ENCODE measurements at regions not wholly inside any gene's neighbourhood (a gene's known extent, or its start where the extent isn't known, plus 50 kb on each side); places are given as distances from the start of the nearest gene placed in this dataset.

GRCh38 chr13:73693215-73693614 is 441.0 kb downstream of the KLF12 start:
- no peak for DNase-seq

- no peak for DNase-seq
Measured at GRCh38 chr13:73691891-73692290, 442.3 kb downstream of the KLF12 start.

DNA sequence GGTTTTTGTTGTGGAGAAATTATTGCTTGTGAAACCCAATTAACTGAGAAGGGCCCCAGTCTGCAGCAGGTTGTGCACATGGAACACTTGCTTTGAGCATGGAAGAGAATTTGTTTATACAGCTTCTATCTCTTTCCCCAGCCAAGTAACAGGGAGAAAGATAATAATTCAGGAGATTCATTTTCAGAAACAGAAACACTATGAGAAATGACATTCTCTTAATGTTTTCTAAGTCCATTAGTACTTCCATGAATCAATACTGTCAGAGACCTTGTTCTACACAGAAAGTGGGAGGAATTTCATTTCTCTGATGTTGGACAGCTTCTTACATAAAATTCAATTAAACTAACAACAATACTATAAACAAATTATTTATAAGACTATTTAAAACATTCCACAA is 446.3 kb downstream of the KLF12 start:
- DNase-seq, result no peak

DNA sequence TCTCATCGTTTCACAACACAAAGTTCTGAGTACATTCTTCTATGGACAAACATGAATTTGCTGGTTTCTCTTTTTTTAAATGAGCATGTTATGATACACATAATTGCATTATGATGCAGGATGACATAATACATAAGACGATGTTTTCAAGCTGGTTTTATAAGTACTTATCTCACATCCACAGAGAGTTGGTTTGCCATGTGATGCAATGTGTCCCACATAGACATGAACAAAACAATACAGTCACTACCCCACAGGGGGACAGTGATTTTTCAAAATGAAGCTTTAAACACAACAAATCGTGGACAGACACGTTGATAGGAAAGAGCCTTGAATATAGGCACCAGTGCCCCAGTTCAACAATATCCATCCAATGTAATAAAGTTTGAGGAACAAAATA is 447.1 kb downstream of the KLF12 start:
- no peak for DNase-seq

DNA sequence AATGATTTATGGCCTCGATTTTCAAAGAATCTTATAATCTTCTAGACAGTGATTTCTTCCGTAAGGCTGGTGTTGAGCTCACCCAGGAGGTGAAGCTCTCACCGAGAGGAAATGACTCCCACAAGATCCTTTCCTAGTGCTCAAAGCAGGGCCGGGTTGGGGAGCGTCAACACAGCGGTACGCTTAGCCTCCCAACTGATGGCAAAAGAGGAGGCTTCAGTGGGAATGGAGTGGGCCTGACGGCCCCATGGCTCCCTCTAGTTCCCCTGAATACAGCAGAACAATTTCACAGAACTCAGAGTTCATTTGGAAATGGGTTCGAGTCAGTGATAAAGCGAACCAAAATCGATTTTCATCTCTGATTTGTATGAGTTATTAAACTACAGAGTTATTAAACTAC is 449.5 kb downstream of the KLF12 start:
- DNase-seq, result no peak

DNA sequence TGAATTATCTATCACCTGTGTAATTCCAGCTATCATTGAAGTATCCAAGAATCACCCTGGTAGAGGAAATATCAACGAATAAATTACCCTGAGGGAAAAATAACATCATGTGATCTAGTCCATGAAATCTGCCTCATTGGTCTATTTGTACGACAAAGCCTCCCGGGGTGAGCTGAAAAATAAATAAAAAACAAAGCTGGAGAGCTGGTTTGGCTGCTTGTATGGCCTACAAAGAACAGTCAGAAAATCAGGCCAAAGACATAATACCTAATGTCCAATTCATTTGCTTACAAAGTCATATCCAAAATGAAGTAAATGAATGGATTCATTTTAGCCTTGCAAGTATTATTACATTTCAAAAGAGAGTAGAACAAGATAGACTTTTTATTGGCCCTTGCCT is 449.9 kb downstream of the KLF12 start:
- DNase-seq, result no peak

DNA sequence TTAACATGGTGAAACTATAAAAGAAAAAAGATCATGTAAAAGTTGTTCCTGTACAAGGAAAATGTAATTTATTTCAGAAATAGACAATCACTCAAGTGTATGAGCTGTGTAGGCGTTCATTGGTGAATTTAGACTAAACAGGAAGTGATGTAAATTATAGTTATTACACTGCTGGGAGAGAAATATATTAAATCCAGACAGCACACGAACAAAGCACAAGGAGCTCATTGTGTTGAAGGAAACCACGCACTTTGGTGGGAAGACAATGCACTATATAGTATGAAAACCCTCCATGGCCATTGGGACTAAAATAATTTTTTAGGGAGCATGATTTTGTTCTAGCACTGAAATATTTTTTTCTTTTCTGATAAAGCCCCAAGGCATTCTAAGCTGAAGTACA is 450.5 kb downstream of the KLF12 start:
- DNase-seq, result no peak

DNA sequence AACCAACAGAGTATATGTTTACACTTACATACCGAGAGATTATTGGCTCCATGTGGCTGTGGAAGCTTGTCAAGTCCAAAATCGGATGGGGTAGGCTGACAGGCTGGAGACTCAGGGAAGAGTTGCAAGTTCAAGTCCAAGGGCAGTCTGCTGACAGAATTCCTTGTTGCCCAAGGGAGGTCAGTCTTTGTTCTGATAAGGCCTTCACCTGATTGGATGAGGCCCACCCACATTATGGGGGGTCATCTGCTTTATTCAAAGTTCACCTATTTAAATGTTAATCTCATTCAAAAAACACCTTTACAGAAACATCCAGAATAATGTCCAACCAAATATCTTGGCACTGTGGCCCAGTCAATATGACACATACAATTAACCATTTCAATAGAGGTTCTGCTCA is 452.4 kb downstream of the KLF12 start:
- no peak for DNase-seq

GRCh38 chr13:73681015-73681414 is 453.2 kb downstream of the KLF12 start:
- DNase-seq, result no peak

GRCh38 chr13:73677048-73677601 is 457.1 kb downstream of the KLF12 start:
- no peak for DNase-seq

DNA sequence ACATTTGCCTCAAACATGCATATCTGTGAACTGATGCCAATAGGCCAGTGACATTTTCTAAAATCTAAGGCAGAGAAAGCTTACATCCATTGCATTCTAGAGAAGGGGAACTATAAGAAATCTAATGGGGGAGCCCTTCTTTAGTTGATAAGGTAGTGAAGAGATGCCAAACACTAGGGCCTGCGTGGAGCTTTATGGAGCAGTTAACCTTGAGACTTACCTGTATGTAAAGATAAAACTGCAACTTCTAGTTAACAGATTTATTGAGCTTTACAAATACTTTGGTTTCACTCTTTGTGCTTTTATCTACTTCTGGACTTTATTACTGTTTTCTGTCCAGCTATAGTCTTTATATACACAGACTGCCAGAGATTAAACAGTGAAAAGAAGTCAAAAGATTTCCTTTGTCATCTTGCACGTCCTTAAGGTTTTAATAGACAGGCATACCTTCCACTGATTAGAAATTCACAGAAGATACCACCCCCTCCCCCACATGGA is 457.6 kb downstream of the KLF12 start:
- no peak for DNase-seq

DNA sequence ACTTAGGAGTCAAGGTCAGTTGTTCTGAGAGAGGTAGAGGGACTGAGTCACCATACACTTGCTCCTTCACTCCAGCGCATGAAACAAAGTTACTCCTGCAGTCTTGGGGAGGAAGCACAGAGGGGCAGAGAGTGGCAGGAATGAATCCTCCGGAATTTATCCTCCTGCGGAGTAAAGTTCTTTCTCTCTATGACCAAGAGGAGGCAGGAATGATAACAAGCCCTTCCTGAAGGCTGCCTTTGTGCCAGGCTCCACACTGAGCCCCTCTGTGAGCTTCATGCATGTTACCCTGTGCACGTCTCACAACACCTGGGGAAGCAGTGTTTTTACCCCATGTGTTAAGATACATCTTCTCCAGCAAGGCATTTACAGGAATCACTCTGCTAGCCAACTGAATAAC is 458.4 kb downstream of the KLF12 start:
- DNase-seq, result no peak

GRCh38 chr13:73674570-73674969 is 459.6 kb downstream of the KLF12 start:
- no peak for DNase-seq

DNA sequence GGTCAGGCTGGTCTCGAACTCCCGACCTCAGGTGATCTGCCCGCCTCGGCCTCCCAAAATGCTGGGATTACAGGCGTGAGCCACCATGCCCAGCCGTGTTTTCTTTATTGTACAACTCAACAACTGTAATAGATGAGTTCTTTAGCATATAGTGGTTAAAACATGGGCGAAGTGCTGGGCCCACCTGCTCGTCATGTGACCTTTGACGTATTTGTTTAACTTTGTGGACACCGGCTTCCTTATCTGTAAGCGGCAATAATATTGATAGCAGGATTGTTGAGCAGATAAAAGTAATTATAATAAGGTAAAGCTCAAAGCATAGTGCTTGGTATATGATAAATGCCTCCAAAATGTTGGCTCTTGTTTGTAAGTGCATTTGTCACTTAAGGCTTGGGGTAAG is 460.3 kb downstream of the KLF12 start:
- DNase-seq, result no peak

DNA sequence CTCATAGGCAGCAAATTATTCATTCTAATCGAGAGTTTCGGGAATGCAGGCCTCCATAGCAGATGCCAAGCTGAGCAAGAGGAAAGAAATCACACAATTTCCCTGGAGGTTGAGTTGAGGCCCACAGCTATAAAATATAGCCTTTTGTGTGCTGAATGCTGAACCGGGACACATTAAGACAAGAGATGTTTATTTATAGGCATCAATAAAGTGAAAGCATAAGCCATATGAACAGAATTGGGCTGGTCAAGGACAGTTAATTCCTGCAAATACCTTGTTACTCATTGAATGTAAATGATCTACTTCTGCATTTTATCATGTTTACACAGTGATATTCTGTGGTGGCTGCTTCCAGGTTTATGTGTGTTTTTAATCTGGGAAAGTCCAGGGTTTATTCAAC is 461.7 kb downstream of the KLF12 start:
- DNase-seq, result no peak

- DNase-seq, result no peak
Measured at GRCh38 chr13:73671732-73672131, 462.5 kb downstream of the KLF12 start.

GRCh38 chr13:73671011-73671410 is 463.2 kb downstream of the KLF12 start:
- no peak for DNase-seq

DNA sequence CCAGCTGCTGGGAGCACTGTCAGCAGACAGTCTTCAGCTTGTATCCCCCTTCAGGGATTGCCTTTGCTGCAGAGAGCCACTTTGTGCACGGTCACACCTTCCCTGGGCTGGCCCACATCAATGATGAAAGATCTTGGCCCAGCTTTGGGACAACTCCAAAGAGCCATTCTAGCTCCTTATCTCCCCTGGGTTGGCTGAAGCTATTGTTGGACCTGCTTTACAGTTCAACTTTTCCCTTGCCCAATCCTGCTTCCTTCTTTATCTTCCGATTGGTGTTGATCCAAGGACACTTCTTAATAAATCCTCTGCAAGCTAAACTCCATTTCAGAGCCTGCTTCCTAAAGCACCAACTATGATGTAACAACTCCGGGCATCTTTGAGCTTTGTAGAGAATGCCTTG is 466.4 kb downstream of the KLF12 start:
- DNase-seq, result no peak

GRCh38 chr13:73665261-73665660 is 468.9 kb downstream of the KLF12 start:
- no peak for DNase-seq

GRCh38 chr13:73664851-73665250 is 469.4 kb downstream of the KLF12 start:
- DNase-seq, result no peak

DNA sequence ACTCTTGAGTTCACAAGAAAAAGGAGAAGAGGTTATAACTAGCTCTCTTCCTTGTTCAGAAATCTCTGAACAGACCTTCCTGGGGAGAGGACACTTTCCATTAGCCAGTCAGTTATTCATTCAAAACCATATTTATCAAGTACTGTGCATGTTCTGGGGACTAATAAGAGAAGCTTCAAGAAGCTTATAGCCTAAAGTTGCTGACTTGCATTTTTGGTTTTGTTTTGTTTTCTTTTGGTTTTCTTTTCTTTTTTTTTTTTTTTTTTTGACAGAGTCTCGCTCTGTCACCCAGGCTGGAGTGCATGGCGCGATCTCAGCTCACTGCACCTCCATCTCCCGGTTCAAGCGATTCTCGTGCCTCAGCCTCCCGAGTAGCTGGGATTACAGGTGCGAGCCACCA is 471.4 kb downstream of the KLF12 start:
- no peak for DNase-seq

DNA sequence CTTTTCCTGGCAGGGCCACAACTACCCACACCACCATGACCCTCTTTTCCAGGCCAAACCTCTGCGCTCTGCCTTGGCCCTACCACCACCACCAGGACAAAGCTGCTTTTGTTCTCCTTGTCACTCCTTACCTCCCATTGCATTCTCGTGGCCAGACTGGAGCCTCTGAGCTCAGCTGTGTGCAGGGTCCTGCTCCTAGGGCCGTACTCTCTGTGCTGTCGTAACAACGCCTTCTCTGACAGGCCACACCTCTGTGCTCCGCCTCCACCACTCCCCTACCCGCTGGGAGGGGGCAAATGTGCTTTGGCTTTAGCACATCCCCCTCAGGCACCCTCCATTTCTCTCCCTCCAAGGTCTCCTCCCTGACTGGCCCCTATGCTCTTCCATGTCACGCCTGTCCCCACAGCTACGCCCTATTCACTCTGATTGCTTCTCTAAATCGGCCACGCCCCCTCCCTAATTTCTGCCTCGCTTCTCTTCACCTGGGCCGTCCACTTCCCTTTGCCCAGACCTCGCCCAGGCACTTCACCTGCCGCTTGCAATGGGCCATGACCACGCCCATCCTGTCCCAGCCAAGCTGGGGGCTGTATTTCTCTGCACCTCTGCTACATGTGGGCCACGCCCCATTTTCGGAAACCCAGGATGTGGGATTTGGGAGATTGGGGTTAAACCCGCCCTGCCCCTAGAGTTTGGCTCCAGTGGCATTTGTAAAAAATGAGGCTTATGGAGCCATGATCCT is 472.3 kb downstream of the KLF12 start:
- no peak for DNase-seq

DNA sequence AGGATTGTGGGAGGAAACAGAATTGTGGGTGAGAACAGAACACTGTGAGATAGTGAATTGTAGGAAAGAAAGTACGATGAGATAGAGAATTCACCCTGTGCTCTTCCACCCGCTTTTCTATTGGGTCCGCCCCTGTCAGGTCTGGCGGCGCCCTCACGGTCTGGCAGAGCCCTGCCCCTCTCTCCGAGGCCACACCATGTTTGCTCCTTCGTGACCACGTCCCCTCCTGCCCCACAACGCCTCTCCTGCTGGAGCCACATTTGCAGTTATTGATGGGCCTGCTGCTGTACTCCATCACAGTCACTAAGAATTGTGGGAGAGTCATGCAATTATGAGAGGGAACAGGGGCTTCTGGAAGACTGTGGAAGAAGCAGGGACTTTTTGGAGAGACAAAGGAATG is 473.1 kb downstream of the KLF12 start:
- DNase-seq, result no peak

DNA sequence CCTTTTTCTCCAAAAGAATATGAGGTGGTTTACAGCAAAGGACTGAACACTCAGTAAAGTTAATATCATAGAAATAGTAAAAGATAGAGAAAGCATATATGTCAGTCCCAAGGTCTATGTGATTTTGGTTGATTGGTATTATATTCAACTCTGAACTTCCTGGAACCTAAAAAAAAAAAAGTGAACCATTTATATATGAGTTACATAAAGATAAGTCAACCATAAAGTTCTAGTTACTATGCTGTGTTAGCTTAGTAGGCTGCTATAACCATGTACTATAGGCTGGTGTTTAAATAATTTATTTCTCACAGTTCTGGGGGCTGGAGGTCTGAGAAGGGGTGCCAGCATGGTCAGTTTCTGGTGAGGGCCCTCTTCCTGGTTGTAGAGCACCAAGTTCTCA is 475.6 kb downstream of the KLF12 start:
- no peak for DNase-seq

All from stimulated activated CD4-positive, alpha-beta T cell treated with anti-CD3 and anti-CD28 coated beads, Interleukin-2, amount 100 ng/mL, for 24 hours (primary cell).